ENCODE measurements at regions not wholly inside any gene's neighbourhood (a gene's known extent, or its start where the extent isn't known, plus 50 kb on each side); places are given as distances from the start of the nearest gene placed in this dataset.

- Histone ChIP-seq H3K4me3 (ENCODE audit: low read length in 2 of 2) (no peak overlapping the region), H3K27ac (replicated peaks; ENCODE audit: low read length) (no peak overlapping the region), H2AFZ (ENCODE audit: low read length) (no peak overlapping the region), H2AK5ac (ENCODE audit: low read depth, low read length) (no peak overlapping the region), H4K8ac (ENCODE audit: low read depth, low read length) (no peak overlapping the region), H3K79me1 (ENCODE audit: low read depth, low read length) (no peaks in the 10 kb centered on the region), H2BK12ac (ENCODE audit: low read length) (no peak overlapping the region), H3K4ac (ENCODE audit: low read length) (no peak overlapping the region), H2BK120ac (ENCODE audit: low read depth, low read length) (no peak overlapping the region), H3K36me3 (replicated peaks in 1 of 2; ENCODE audit: control insufficient read depth in 2 of 2, insufficient read depth in 2 of 2, low read length in 2 of 2) (no peaks in the 10 kb centered on the region), H3K18ac (ENCODE audit: low read length) (no peak overlapping the region), H3K27me3 (ENCODE audit: control insufficient read depth in 3 of 3, insufficient read depth in 3 of 3, low read depth in 1 of 3, low read length in 3 of 3) (no peaks in the 10 kb centered on the region), H3K9ac (ENCODE audit: low read depth, low read length, poor library complexity) (no peak overlapping the region), H2BK5ac (ENCODE audit: low read length) (no peak overlapping the region), H3K23ac (ENCODE audit: low read depth, low read length, poor library complexity) (no peak overlapping the region), H2BK15ac (ENCODE audit: low read length) (no peak overlapping the region), H3K14ac (ENCODE audit: low read length) (no peak overlapping the region), H3K4me1 (ENCODE audit: control insufficient read depth in 2 of 2, insufficient read depth in 1 of 2, low read depth in 1 of 2, low read length in 2 of 2) (no peaks in the 10 kb centered on the region), H3K9me3 (replicated peaks in 1 of 2; ENCODE audit: control insufficient read depth in 2 of 2, insufficient read depth in 1 of 2, low read depth in 1 of 2, low read length in 2 of 2) (no peaks in the 10 kb centered on the region), H4K91ac (ENCODE audit: low read depth, low read length, poor library complexity) (no peak overlapping the region), H3K4me2 (ENCODE audit: insufficient read depth, low read length, poor library complexity, severe bottlenecking) (no peak overlapping the region)
- no CpG with 5 or more reads among the region's 3 CpGs for WGBS, 2 donors (ENCODE audit: extremely low coverage in 2 of 2, insufficient read length in 2 of 2, insufficient replicate concordance in 1 of 2)
- no peak for DNase-seq (ENCODE audit: low spot score)
Observed at GRCh38 chr10:8437896-8438295, 383.4 kb downstream of the GATA3 start.

- H2AFZ ChIP-seq (ENCODE audit: low read length) = no peak overlapping the region
- no peaks in the 10 kb centered on the region for H3K27me3 ChIP-seq (ENCODE audit: control insufficient read depth in 3 of 3, insufficient read depth in 3 of 3, low read depth in 1 of 3, low read length in 3 of 3)
- no peak overlapping the region for H4K8ac ChIP-seq (ENCODE audit: low read depth, low read length)
- no peak overlapping the region for H2AK5ac ChIP-seq (ENCODE audit: low read depth, low read length)
- WGBS, 2 donors (ENCODE audit: extremely low coverage in 2 of 2, insufficient read length in 2 of 2, insufficient replicate concordance in 1 of 2) = no CpG with 5 or more reads among the region's 3 CpGs
- no peak overlapping the region for H3K18ac ChIP-seq (ENCODE audit: low read length)
- H3K36me3 ChIP-seq (replicated peaks in 1 of 2; ENCODE audit: control insufficient read depth in 2 of 2, insufficient read depth in 2 of 2, low read length in 2 of 2) = no peaks in the 10 kb centered on the region
- no peak for DNase-seq (ENCODE audit: low spot score)
- no peak overlapping the region for H3K4ac ChIP-seq (ENCODE audit: low read length)
- no peak overlapping the region for H3K27ac ChIP-seq (replicated peaks; ENCODE audit: low read length)
- H3K23ac ChIP-seq (ENCODE audit: low read depth, low read length, poor library complexity) = no peak overlapping the region
- no peak overlapping the region for H3K9ac ChIP-seq (ENCODE audit: low read depth, low read length, poor library complexity)
- H2BK12ac ChIP-seq (ENCODE audit: low read length) = no peak overlapping the region
- no peak overlapping the region for H3K4me3 ChIP-seq (ENCODE audit: low read length in 2 of 2)
- H2BK15ac ChIP-seq (ENCODE audit: low read length) = no peak overlapping the region
- H3K9me3 ChIP-seq (replicated peaks in 1 of 2; ENCODE audit: control insufficient read depth in 2 of 2, insufficient read depth in 1 of 2, low read depth in 1 of 2, low read length in 2 of 2) = no peaks in the 10 kb centered on the region
- H3K14ac ChIP-seq (ENCODE audit: low read length) = no peak overlapping the region
- H3K79me1 ChIP-seq (ENCODE audit: low read depth, low read length) = no peaks in the 10 kb centered on the region
- no peak overlapping the region for H4K91ac ChIP-seq (ENCODE audit: low read depth, low read length, poor library complexity)
- H2BK120ac ChIP-seq (ENCODE audit: low read depth, low read length) = no peak overlapping the region
- H2BK5ac ChIP-seq (ENCODE audit: low read length) = no peak overlapping the region
- no peak overlapping the region for H3K4me2 ChIP-seq (ENCODE audit: insufficient read depth, low read length, poor library complexity, severe bottlenecking)
- no peaks in the 10 kb centered on the region for H3K4me1 ChIP-seq (ENCODE audit: control insufficient read depth in 2 of 2, insufficient read depth in 1 of 2, low read depth in 1 of 2, low read length in 2 of 2)
Observed at GRCh38 chr10:8438603-8439002, 384.1 kb downstream of the GATA3 start.

- Histone ChIP-seq H2AFZ (ENCODE audit: low read length) (no peak overlapping the region), H3K9ac (ENCODE audit: low read depth, low read length, poor library complexity) (no peak overlapping the region), H2BK120ac (ENCODE audit: low read depth, low read length) (no peak overlapping the region), H3K27me3 (ENCODE audit: control insufficient read depth in 3 of 3, insufficient read depth in 3 of 3, low read depth in 1 of 3, low read length in 3 of 3) (no peaks in the 10 kb centered on the region), H3K14ac (ENCODE audit: low read length) (no peak overlapping the region), H3K9me3 (replicated peaks in 1 of 2; ENCODE audit: control insufficient read depth in 2 of 2, insufficient read depth in 1 of 2, low read depth in 1 of 2, low read length in 2 of 2) (no peaks in the 10 kb centered on the region), H2BK12ac (ENCODE audit: low read length) (no peak overlapping the region), H3K4me1 (ENCODE audit: control insufficient read depth in 2 of 2, insufficient read depth in 1 of 2, low read depth in 1 of 2, low read length in 2 of 2) (no peaks in the 10 kb centered on the region), H3K79me1 (ENCODE audit: low read depth, low read length) (no peaks in the 10 kb centered on the region), H2AK5ac (ENCODE audit: low read depth, low read length) (no peak overlapping the region), H3K4ac (ENCODE audit: low read length) (no peak overlapping the region), H3K4me2 (ENCODE audit: insufficient read depth, low read length, poor library complexity, severe bottlenecking) (no peak overlapping the region), H3K36me3 (replicated peaks in 1 of 2; ENCODE audit: control insufficient read depth in 2 of 2, insufficient read depth in 2 of 2, low read length in 2 of 2) (no peaks in the 10 kb centered on the region), H2BK15ac (ENCODE audit: low read length) (no peak overlapping the region), H3K18ac (ENCODE audit: low read length) (no peak overlapping the region), H3K23ac (ENCODE audit: low read depth, low read length, poor library complexity) (no peak overlapping the region), H3K27ac (replicated peaks; ENCODE audit: low read length) (no peak overlapping the region), H4K8ac (ENCODE audit: low read depth, low read length) (no peak overlapping the region), H2BK5ac (ENCODE audit: low read length) (no peak overlapping the region), H3K4me3 (ENCODE audit: low read length in 2 of 2) (no peak overlapping the region), H4K91ac (ENCODE audit: low read depth, low read length, poor library complexity) (no peak overlapping the region)
- DNase-seq (ENCODE audit: low spot score) = no peak
- WGBS, 2 donors (ENCODE audit: extremely low coverage in 2 of 2, insufficient read length in 2 of 2, insufficient replicate concordance in 1 of 2) = no CpG with 5 or more reads among the region's 1 CpG
Observed at GRCh38 chr10:8439040-8439439, 384.6 kb downstream of the GATA3 start.

- WGBS, 2 donors (ENCODE audit: extremely low coverage in 2 of 2, insufficient read length in 2 of 2, insufficient replicate concordance in 1 of 2) = no CpG with 5 or more reads among the region's 7 CpGs
- no peak for DNase-seq (ENCODE audit: low spot score)
Observed at GRCh38 chr10:8444630-8445029, 390.1 kb downstream of the GATA3 start.

More at GRCh38 chr10:8444630-8445029, 390.1 kb downstream of the GATA3 start:
- H3K27ac ChIP-seq (replicated peaks; ENCODE audit: low read length) = no peak overlapping the region
- no peak overlapping the region for H3K18ac ChIP-seq (ENCODE audit: low read length)
- H2AFZ ChIP-seq (ENCODE audit: low read length) = no peak overlapping the region
- H3K4me2 ChIP-seq (ENCODE audit: insufficient read depth, low read length, poor library complexity, severe bottlenecking) = no peak overlapping the region
- no peak overlapping the region for H2BK5ac ChIP-seq (ENCODE audit: low read length)
- H2BK12ac ChIP-seq (ENCODE audit: low read length) = no peak overlapping the region
- H3K9me3 ChIP-seq (replicated peaks in 1 of 2; ENCODE audit: control insufficient read depth in 2 of 2, insufficient read depth in 1 of 2, low read depth in 1 of 2, low read length in 2 of 2) = no peaks in the 10 kb centered on the region
- H3K27me3 ChIP-seq (ENCODE audit: control insufficient read depth in 3 of 3, insufficient read depth in 3 of 3, low read depth in 1 of 3, low read length in 3 of 3) = no peaks in the 10 kb centered on the region
- H4K91ac ChIP-seq (ENCODE audit: low read depth, low read length, poor library complexity) = no peak overlapping the region
- no peak overlapping the region for H3K23ac ChIP-seq (ENCODE audit: low read depth, low read length, poor library complexity)
- H3K14ac ChIP-seq (ENCODE audit: low read length) = no peak overlapping the region
- no peak overlapping the region for H2BK15ac ChIP-seq (ENCODE audit: low read length)
- no peak overlapping the region for H3K4ac ChIP-seq (ENCODE audit: low read length)
- H4K8ac ChIP-seq (ENCODE audit: low read depth, low read length) = no peak overlapping the region
- H3K79me1 ChIP-seq (ENCODE audit: low read depth, low read length) = no peaks in the 10 kb centered on the region
- H3K9ac ChIP-seq (ENCODE audit: low read depth, low read length, poor library complexity) = no peak overlapping the region
- no peak overlapping the region for H2AK5ac ChIP-seq (ENCODE audit: low read depth, low read length)
- no peak overlapping the region for H3K4me3 ChIP-seq (ENCODE audit: low read length in 2 of 2)
- no peaks in the 10 kb centered on the region for H3K36me3 ChIP-seq (replicated peaks in 1 of 2; ENCODE audit: control insufficient read depth in 2 of 2, insufficient read depth in 2 of 2, low read length in 2 of 2)
- H3K4me1 ChIP-seq (ENCODE audit: control insufficient read depth in 2 of 2, insufficient read depth in 1 of 2, low read depth in 1 of 2, low read length in 2 of 2) = no peaks in the 10 kb centered on the region
- H2BK120ac ChIP-seq (ENCODE audit: low read depth, low read length) = no peak overlapping the region

All from neuronal stem cell (in vitro differentiated cells).